Progenitor cell of endocrine pancreas (in vitro differentiated cells): ENCODE measurements at regions not wholly inside any gene's neighbourhood (a gene's known extent, or its start where the extent isn't known, plus 50 kb on each side); places are given as distances from the start of the nearest gene placed in this dataset.

Experiments used
- DNase-seq: peaks from one replicate; pipeline ENCODE4 v3.0.0; 2021; ENCODE audit warnings: low spot score; ENCODE audit not compliant: unreplicated experiment
- H3K27ac Mint-ChIP-seq: 2 replicates; pipeline ENCODE4 v1.8.0; 2021; ENCODE audit warnings: mild to moderate bottlenecking, moderate library complexity, mixed read lengths
- H3K27me3 Mint-ChIP-seq: 2 replicates; pipeline ENCODE4 v1.8.0; 2021; ENCODE audit warnings: mixed read lengths
- H3K36me3 Mint-ChIP-seq: 2 replicates; pipeline ENCODE4 v1.8.0; 2022; ENCODE audit warnings: mixed read lengths; ENCODE audit not compliant: insufficient read depth
- H3K4me1 Mint-ChIP-seq: 2 replicates; pipeline ENCODE4 v1.8.0; 2021; ENCODE audit warnings: low read depth, mixed read lengths
- H3K4me3 Mint-ChIP-seq: 2 replicates; pipeline ENCODE4 v1.8.0; 2021; ENCODE audit warnings: low read depth, mild to moderate bottlenecking, moderate library complexity, mixed read lengths
- H3K9me3 Mint-ChIP-seq: 2 replicates; pipeline ENCODE4 v1.8.0; 2021; ENCODE audit warnings: low read depth, mixed read lengths
- TF ChIP-seq, protein P1 (sequence below): fragments of 200-600 bp; sonication (generic); IDR thresholded peaks from one replicate; pipeline ENCODE4 v1.5.0; 2021; ENCODE audit warnings: antibody characterized with exemption, mild to moderate bottlenecking; ENCODE audit not compliant: unreplicated experiment

DNA sequence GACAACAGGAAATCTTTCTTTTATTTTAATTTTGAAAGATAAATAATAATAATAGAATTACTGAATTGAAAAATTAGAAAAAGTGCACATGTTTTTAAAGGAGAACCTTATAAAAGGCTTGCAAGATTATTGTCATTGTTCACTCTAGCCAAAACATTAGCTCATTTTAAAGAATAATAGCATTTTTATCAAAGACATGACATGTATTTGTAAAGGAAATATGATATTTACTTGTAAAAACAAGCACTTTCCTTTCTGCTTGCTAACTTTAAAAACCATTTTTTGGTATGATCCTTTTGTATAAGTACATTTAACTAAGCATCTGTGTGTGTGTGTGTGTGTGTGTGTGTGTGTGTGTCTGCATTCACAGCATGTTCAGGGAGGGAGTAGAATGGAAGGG lies 156.3 kb upstream of the C1orf87 start:
- TF ChIP-seq, protein P1, sequence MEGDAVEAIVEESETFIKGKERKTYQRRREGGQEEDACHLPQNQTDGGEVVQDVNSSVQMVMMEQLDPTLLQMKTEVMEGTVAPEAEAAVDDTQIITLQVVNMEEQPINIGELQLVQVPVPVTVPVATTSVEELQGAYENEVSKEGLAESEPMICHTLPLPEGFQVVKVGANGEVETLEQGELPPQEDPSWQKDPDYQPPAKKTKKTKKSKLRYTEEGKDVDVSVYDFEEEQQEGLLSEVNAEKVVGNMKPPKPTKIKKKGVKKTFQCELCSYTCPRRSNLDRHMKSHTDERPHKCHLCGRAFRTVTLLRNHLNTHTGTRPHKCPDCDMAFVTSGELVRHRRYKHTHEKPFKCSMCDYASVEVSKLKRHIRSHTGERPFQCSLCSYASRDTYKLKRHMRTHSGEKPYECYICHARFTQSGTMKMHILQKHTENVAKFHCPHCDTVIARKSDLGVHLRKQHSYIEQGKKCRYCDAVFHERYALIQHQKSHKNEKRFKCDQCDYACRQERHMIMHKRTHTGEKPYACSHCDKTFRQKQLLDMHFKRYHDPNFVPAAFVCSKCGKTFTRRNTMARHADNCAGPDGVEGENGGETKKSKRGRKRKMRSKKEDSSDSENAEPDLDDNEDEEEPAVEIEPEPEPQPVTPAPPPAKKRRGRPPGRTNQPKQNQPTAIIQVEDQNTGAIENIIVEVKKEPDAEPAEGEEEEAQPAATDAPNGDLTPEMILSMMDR: no peak
- no peaks in the 10 kb centered on the region for H3K27me3 Mint-ChIP-seq
- no peaks in the 10 kb centered on the region for H3K4me1 Mint-ChIP-seq
- no peak overlapping the region for H3K4me3 Mint-ChIP-seq
- H3K36me3 Mint-ChIP-seq: no peaks in the 10 kb centered on the region
- DNase-seq: no peak
- no peak overlapping the region for H3K27ac Mint-ChIP-seq
- peaks cover 3% of the 10 kb centered on the region for H3K9me3 Mint-ChIP-seq

DNA sequence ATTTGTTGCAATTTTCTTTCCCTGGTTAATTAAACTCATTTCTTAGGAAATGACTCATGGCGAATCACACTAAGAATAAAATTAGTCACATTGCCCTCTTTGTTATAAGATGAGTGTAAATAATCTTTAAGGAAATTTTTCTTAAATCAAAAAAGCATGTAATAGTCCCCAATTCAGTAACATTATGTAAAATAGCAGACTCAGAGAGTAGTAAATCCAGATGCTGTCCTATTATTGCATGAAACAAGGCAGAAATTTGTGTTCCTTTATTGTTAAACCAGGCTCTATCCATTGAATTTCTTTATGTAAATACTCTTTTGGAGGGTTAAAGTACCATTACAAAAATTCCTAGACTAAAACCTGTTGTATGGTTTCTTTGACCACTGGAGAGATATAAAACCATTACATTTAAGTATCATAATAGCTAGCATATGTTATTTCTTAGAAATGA lies 154.5 kb upstream of the C1orf87 start:
- H3K36me3 Mint-ChIP-seq: no peaks in the 10 kb centered on the region
- H3K27ac Mint-ChIP-seq: no peak overlapping the region
- no peaks in the 10 kb centered on the region for H3K27me3 Mint-ChIP-seq
- TF ChIP-seq, protein P1: no peak
- DNase-seq: no peak
- H3K4me3 Mint-ChIP-seq: no peak overlapping the region
- H3K4me1 Mint-ChIP-seq: no peaks in the 10 kb centered on the region
- H3K9me3 Mint-ChIP-seq: peaks cover 3% of the 10 kb centered on the region

DNA sequence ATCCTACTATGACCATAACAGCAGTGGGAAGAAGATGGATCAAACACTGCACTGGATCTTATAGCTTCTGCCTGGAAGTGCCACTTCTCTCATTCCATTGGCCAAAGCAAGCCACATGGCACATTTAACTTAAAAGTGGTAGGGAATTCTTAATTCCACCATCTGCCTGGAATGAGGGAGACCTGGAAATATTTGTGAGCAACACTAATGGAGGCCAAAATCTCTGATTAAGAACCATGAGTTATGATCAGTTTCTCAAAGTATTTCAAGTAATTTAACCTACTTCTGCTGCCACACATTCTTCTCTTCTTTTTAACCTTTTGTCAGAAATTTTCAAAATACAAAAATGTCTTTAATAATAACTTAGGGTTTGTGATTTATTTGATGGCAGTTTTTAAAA lies 154.0 kb upstream of the C1orf87 start:
- TF ChIP-seq, protein P1: no peak
- Mint-ChIP-seq H3K27ac (no peak overlapping the region), H3K27me3 (no peaks in the 10 kb centered on the region), H3K4me1 (no peaks in the 10 kb centered on the region), H3K9me3 (peaks cover 3% of the 10 kb centered on the region), H3K36me3 (no peaks in the 10 kb centered on the region), H3K4me3 (no peak overlapping the region)
- no peak for DNase-seq

DNA sequence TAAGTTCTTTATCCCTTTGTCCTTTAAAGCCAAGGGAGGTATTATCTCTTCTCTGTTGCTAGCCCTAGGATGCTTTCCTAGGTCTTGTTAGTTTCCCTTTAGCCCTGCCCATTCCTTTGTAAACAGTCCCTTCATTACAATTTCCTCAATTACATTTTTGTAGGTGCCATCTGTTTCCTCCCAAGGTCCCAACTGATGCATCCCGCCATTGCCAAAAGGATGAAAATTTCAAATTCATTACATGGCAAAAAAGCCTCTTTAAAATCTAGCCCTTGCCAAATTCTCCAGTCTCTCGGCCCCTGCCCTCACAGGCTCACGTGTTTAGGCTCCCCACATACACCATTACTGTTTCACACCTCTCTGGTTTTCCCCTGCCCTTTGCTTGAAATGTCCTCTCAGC lies 151.9 kb upstream of the C1orf87 start:
- Mint-ChIP-seq H3K4me1 (no peaks in the 10 kb centered on the region), H3K27me3 (no peaks in the 10 kb centered on the region), H3K9me3 (peaks cover 3% of the 10 kb centered on the region), H3K27ac (no peak overlapping the region), H3K4me3 (no peak overlapping the region), H3K36me3 (no peaks in the 10 kb centered on the region)
- DNase-seq: no peak
- TF ChIP-seq, protein P1: no peak

DNA sequence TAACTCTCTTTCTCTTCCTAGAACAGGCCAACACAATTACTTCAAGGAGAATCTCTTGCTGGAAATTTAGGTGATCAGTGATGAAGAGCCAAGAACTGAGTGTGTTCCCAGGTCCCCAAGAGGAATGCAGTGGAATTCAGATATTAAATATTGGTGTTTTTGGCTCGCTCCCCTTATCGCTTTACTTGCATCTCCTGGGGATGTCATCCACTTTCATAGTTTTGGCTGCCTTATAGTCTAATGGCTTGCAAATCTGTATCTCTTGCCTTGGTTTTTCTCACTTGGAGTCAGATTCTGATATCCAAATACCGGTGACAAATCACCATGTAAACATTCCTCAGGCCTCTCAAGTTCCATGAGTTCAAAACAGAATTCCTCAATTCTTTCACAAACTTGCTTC lies 151.0 kb upstream of the C1orf87 start:
- DNase-seq: no peak
- peaks cover 3% of the 10 kb centered on the region for H3K9me3 Mint-ChIP-seq
- no peak overlapping the region for H3K27ac Mint-ChIP-seq
- TF ChIP-seq, protein P1: no peak
- no peaks in the 10 kb centered on the region for H3K36me3 Mint-ChIP-seq
- no peaks in the 10 kb centered on the region for H3K27me3 Mint-ChIP-seq
- no peak overlapping the region for H3K4me3 Mint-ChIP-seq
- no peaks in the 10 kb centered on the region for H3K4me1 Mint-ChIP-seq

DNA sequence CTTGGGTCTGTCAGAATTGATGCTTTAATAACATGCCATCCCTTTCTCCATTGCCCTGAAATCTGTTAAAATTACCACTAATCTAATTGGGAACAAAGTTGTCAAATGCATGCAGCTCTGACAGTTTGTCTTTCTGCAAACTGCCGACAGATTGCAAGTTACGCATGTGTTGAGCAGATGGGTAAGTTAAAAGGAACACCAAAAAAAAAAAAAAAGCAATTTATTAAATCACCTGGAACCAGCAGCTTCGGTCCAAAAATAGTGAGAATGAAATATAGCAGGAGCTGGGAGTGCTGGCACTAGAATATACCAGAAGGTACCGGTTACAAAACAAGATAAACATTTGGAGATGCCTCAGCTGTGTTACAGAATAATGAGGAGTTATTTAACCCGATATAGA lies 149.6 kb upstream of the C1orf87 start:
- Mint-ChIP-seq H3K36me3 (no peaks in the 10 kb centered on the region), H3K27ac (no peak overlapping the region), H3K4me3 (no peak overlapping the region), H3K4me1 (no peaks in the 10 kb centered on the region), H3K9me3 (no peaks in the 10 kb centered on the region), H3K27me3 (no peaks in the 10 kb centered on the region)
- TF ChIP-seq, protein P1: no peak
- DNase-seq: no peak
